DMS114 treated with DMSO at 0.1 percent for 48 hours (cell line): ENCODE measurements at regions not wholly inside any gene's neighbourhood (a gene's known extent, or its start where the extent isn't known, plus 50 kb on each side); places are given as distances from the start of the nearest gene placed in this dataset.

Source experiments
- DNase-seq: peaks from one replicate; lab custom pipeline; 2025; ENCODE audit not compliant: unreplicated experiment; lab: John Stamatoyannopoulos, UW

- no peak for DNase-seq
Measured at GRCh38 chr9:14520341-14520740, 172.9 kb downstream of the ZDHHC21 start.

- no peak for DNase-seq
Measured at GRCh38 chr9:14517154-14517906, 175.9 kb downstream of the ZDHHC21 start.

GRCh38 chr9:14516656-14517055 lies 176.6 kb downstream of the ZDHHC21 start:
- DNase-seq: no peak

- no peak for DNase-seq
Measured at GRCh38 chr9:14515571-14516198, 177.5 kb downstream of the ZDHHC21 start.

- DNase-seq: no peak
Measured at GRCh38 chr9:14515049-14515448, 178.2 kb downstream of the ZDHHC21 start.

- DNase-seq: no peak
Measured at GRCh38 chr9:14512942-14513341, 180.3 kb downstream of the ZDHHC21 start.

GRCh38 chr9:14511452-14511851 lies 181.8 kb downstream of the ZDHHC21 start:
- DNase-seq: no peak

- DNase-seq: no peak
Measured at GRCh38 chr9:14508884-14509283, 184.3 kb downstream of the ZDHHC21 start.

- no peak for DNase-seq
Measured at GRCh38 chr9:14501366-14501765, 187.4 kb upstream of the NFIB start.

- no peak for DNase-seq
Measured at GRCh38 chr9:14500705-14501104, 186.8 kb upstream of the NFIB start.

GRCh38 chr9:14499976-14500375 lies 186.0 kb upstream of the NFIB start:
- no peak for DNase-seq

GRCh38 chr9:14498824-14499223 lies 184.9 kb upstream of the NFIB start:
- DNase-seq: no peak

- no peak for DNase-seq
Measured at GRCh38 chr9:14497476-14497875, 183.5 kb upstream of the NFIB start.

GRCh38 chr9:14488421-14489190 lies 174.7 kb upstream of the NFIB start:
- DNase-seq: no peak

GRCh38 chr9:14487547-14488185 lies 173.7 kb upstream of the NFIB start:
- no peak for DNase-seq

- DNase-seq: no peak
Measured at GRCh38 chr9:14485366-14485765, 171.4 kb upstream of the NFIB start.

GRCh38 chr9:14482856-14483255 lies 168.9 kb upstream of the NFIB start:
- DNase-seq: no peak

- no peak for DNase-seq
Measured at GRCh38 chr9:14480526-14480925, 166.6 kb upstream of the NFIB start.

GRCh38 chr9:14479163-14479560 lies 165.2 kb upstream of the NFIB start:
- DNase-seq: no peak

GRCh38 chr9:14478175-14479162 lies 164.5 kb upstream of the NFIB start:
- no peak for DNase-seq
